ENCODE measurements at regions not wholly inside any gene's neighbourhood (a gene's known extent, or its start where the extent isn't known, plus 50 kb on each side); places are given as distances from the start of the nearest gene placed in this dataset.
"Not testable (repeated sequence)": the region's sequence is repeated elsewhere in the genome, so short reads cannot be mapped to it uniquely, and the experiment has no call there.

DNA sequence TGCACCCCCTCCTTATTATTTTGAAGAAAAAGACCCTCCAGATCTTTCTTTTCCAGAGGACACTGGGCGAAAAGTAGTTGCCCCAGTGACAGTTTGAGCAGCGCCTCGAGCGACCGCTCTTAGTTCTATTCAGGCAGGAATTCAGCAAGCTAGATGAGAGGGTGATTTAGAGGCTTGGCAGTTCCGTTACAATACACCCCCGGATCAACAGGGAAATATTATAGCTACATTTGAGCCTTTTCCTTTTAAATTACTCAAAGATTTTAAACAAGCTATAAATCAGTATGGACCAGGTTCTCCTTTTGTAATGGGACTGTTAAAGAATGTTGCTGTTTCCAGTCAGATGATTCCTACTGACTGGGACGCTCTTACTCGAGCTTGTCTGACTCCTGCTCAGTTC is 99.2 kb upstream of the EIF5 start:
- not testable (repeated sequence) for H3K4me3 ChIP-seq; H3K79me2 ChIP-seq (replicated peaks; ENCODE audit: insufficient read depth); H3K4me1 ChIP-seq (ENCODE audit: insufficient read depth); H3K27ac Mint-ChIP-seq; DNase-seq (ENCODE audit: low spot score); H3K9me2 ChIP-seq (ENCODE audit: insufficient read depth); H3K4me3 Mint-ChIP-seq; H3K27me3 ChIP-seq (ENCODE audit: insufficient read depth); H3K27ac ChIP-seq (ENCODE audit: low read depth); H3K36me3 ChIP-seq (ENCODE audit: insufficient read depth); ATAC-seq; H3F3A ChIP-seq (replicated peaks; ENCODE audit: low read depth); H3K27me3 Mint-ChIP-seq (ENCODE audit: insufficient read depth, low read depth, poor library complexity); H4K20me1 ChIP-seq (replicated peaks; ENCODE audit: insufficient read depth); H3K4me2 ChIP-seq
- H2AFZ ChIP-seq, result peak overlapping the region; percentile 38; the same call in 1 of the 2 replicates
- Mint-ChIP-seq H3K9me3 (peaks cover 28% of the 10 kb centered on the region), H3K36me3 (ENCODE audit: low read depth) (peaks cover 16% of the 10 kb centered on the region), H3K4me1 (peaks cover 12% of the 10 kb centered on the region; the same call in 2 of the 3 replicates)

- ATAC-seq; H3K4me2 ChIP-seq; H3K27me3 ChIP-seq (ENCODE audit: insufficient read depth); H3K36me3 ChIP-seq (ENCODE audit: insufficient read depth); H3K79me2 ChIP-seq (replicated peaks; ENCODE audit: insufficient read depth); H3K4me1 ChIP-seq (ENCODE audit: insufficient read depth); H3K27ac ChIP-seq (ENCODE audit: low read depth); H3K4me3 ChIP-seq; H4K20me1 ChIP-seq (replicated peaks; ENCODE audit: insufficient read depth); H3F3A ChIP-seq (replicated peaks; ENCODE audit: low read depth); H3K27ac Mint-ChIP-seq; H3K9me2 ChIP-seq (ENCODE audit: insufficient read depth); H3K27me3 Mint-ChIP-seq (ENCODE audit: insufficient read depth, low read depth, poor library complexity); H3K4me3 Mint-ChIP-seq; DNase-seq (ENCODE audit: low spot score): not testable (repeated sequence)
- H3K9me3 Mint-ChIP-seq, result peaks cover 35% of the 10 kb centered on the region
- H2AFZ ChIP-seq, result peak overlapping the region; percentile 38
- peaks cover 12% of the 10 kb centered on the region; the same call in 2 of the 3 replicates for H3K4me1 Mint-ChIP-seq
- H3K36me3 Mint-ChIP-seq (ENCODE audit: low read depth), result peaks cover 20% of the 10 kb centered on the region
Observed at GRCh38 chr14:103235506-103235905, 98.5 kb upstream of the EIF5 start.

- Histone ChIP-seq H3K27ac (ENCODE audit: low read depth) (no peak overlapping the region), H3K4me2 (no peak overlapping the region), H3F3A (replicated peaks; ENCODE audit: low read depth) (no peaks in the 10 kb centered on the region), H2AFZ (no peak overlapping the region), H3K36me3 (ENCODE audit: insufficient read depth) (peaks cover 5% of the 10 kb centered on the region; the same call in 1 of the 2 replicates), H3K79me2 (replicated peaks; ENCODE audit: insufficient read depth) (no peaks in the 10 kb centered on the region), H3K27me3 (ENCODE audit: insufficient read depth) (no peaks in the 10 kb centered on the region), H3K4me1 (ENCODE audit: insufficient read depth) (peaks cover 7% of the 10 kb centered on the region; the same call in 1 of the 2 replicates), H3K9me2 (ENCODE audit: insufficient read depth) (no peaks in the 10 kb centered on the region), H3K4me3 (no peak overlapping the region), H4K20me1 (replicated peaks; ENCODE audit: insufficient read depth) (no peaks in the 10 kb centered on the region)
- Mint-ChIP-seq H3K4me1 (peaks cover 12% of the 10 kb centered on the region; the same call in 2 of the 3 replicates), H3K27me3 (ENCODE audit: insufficient read depth, low read depth, poor library complexity) (peaks cover 5% of the 10 kb centered on the region), H3K27ac (no peak overlapping the region), H3K9me3 (peaks cover 70% of the 10 kb centered on the region), H3K36me3 (ENCODE audit: low read depth) (peaks cover 30% of the 10 kb centered on the region), H3K4me3 (no peak overlapping the region)
- DNase-seq (ENCODE audit: low spot score), result no peak
- ATAC-seq, result no peak
- no peak for TF ChIP-seq ETS1 (IDR thresholded peaks at IDR 0.05)
- no peak for TF ChIP-seq ZNF114 (CRISPR knock-in tag; IDR thresholded peaks at IDR 0.05)
- no peak for TF ChIP-seq REST (IDR thresholded peaks at IDR 0.05; ENCODE audit: unreplicated experiment)
Observed at GRCh38 chr14:103239751-103240150, 94.3 kb upstream of the EIF5 start.

All from GM23338 (cell line).